OCI-LY3 (cell line): ENCODE measurements at regions not wholly inside any gene's neighbourhood (a gene's known extent, or its start where the extent isn't known, plus 50 kb on each side); places are given as distances from the start of the nearest gene placed in this dataset.

Experiments used
- CTCF ChIP-seq: fragments of 200-600, 300-600 bp; sonication (generic); IDR thresholded peaks from 2 replicates; pipeline ENCODE4 v1.5.1; 2014; ENCODE audit warnings: antibody characterized with exemption, low read length, low read depth
- EZH2phosphoT487 ChIP-seq: fragments of 200-600 bp; shearing (Covaris generic); IDR thresholded peaks from 2 replicates; pipeline ENCODE4 v1.6.1; 2018; ENCODE audit warnings: antibody characterized with exemption, mixed run types, low read depth

DNA sequence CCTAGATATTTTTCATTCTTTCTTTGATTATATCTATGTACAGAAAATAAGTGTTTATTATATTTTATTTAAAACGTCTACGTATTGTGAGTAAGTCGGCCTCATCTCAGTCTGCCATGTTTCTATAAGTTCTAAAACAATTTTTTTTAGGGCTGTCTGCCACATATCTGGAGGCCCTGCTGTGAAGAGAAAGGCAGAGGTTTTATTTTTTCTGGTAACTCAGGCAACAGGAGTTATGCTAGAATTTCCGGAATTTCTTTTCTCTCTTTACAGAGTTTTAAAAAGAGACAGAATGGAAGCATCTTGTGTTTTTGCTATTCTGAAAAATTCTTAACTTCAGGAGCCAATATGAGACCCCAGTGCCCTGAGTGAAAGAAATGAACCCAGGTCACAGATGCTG is 1124.0 kb upstream of the TENM3 start:
- TF ChIP-seq CTCF (no peak), EZH2phosphoT487 (no peak)
